Liver (tissue), 8 donors: ENCODE measurements at regions not wholly inside any gene's neighbourhood (a gene's known extent, or its start where the extent isn't known, plus 50 kb on each side); places are given as distances from the start of the nearest gene placed in this dataset.

Source experiments
- DNase-seq: peaks from one replicate; pipeline ENCODE4 v3.0.0-alpha.2; 2017; ENCODE audit warnings: low spot score
- H3K27ac ChIP-seq, 2 donors: one replicate each; pipeline ENCODE4 v1.7.0; 2013; ENCODE audit warnings: inconsistent platforms in 2 of 2, low read length in 2 of 2, control low read depth in 1 of 2, low read depth in 1 of 2, mild to moderate bottlenecking in 1 of 2
- H3K27me3 ChIP-seq, 4 donors: one replicate each; pipeline versions ENCODE4 v1.6.1 to v1.7.0; 2013; ENCODE audit warnings: low read length in 3 of 4, inconsistent platforms in 1 of 4, mild to moderate bottlenecking in 1 of 4, moderate library complexity in 1 of 4; ENCODE audit not compliant: control insufficient read depth in 4 of 4, insufficient read depth in 4 of 4
- H3K36me3 ChIP-seq, 4 donors: one replicate each; pipeline versions ENCODE4 v1.6.1 to v1.7.0; 2013; ENCODE audit warnings: low read length in 3 of 4, mild to moderate bottlenecking in 3 of 4, low read depth in 1 of 4, moderate library complexity in 1 of 4; ENCODE audit not compliant: control insufficient read depth in 4 of 4, insufficient read depth in 3 of 4
- H3K4me1 ChIP-seq, 4 donors: one replicate each; pipeline versions ENCODE4 v1.6.1 to v1.7.0; 2013; ENCODE audit warnings: low read length in 3 of 4, mild to moderate bottlenecking in 3 of 4, moderate library complexity in 1 of 4; ENCODE audit not compliant: control insufficient read depth in 4 of 4, insufficient read depth in 4 of 4
- H3K4me3 ChIP-seq, 3 donors: one replicate each; pipeline versions ENCODE4 v1.6.1 to v1.7.0; 2013; ENCODE audit warnings: low read length in 3 of 3, control low read depth in 1 of 3, low read depth in 1 of 3, mild to moderate bottlenecking in 1 of 3
- H3K9ac ChIP-seq, 2 donors: one replicate each; pipeline ENCODE4 v1.7.0; 2013; ENCODE audit warnings: low read length in 2 of 2, mild to moderate bottlenecking in 2 of 2, moderate library complexity in 2 of 2, control low read depth in 1 of 2, low read depth in 1 of 2
- H3K9me3 ChIP-seq, 4 donors: one replicate each; pipeline versions ENCODE4 v1.6.1 to v1.7.0; 2013; ENCODE audit warnings: low read length in 3 of 4; ENCODE audit not compliant: control insufficient read depth in 4 of 4
- ATF3 ChIP-seq: IDR thresholded peaks from 2 replicates; pipeline ENCODE4 v1.6.1; 2016; ENCODE audit warnings: antibody characterized with exemption
- EGR1 ChIP-seq, 2 donors: IDR thresholded peaks; 2 replicates each; pipeline ENCODE4 v1.6.1; 2016 to 2018; ENCODE audit warnings: antibody characterized with exemption in 2 of 2, low read depth in 2 of 2
- FOXA1 ChIP-seq: IDR thresholded peaks from 2 replicates; pipeline ENCODE4 v1.6.1; 2016; ENCODE audit warnings: antibody characterized with exemption
- FOXA2 ChIP-seq: IDR thresholded peaks from 2 replicates; pipeline ENCODE4 v1.6.1; 2016; ENCODE audit warnings: antibody characterized with exemption
- HNF4A ChIP-seq, 2 donors: conservative IDR thresholded peaks; 2 replicates each; pipeline ENCODE4 v1.6.1; 2016; ENCODE audit warnings: antibody characterized with exemption in 2 of 2, mild to moderate bottlenecking in 2 of 2
- HNF4G ChIP-seq: IDR thresholded peaks from 2 replicates; pipeline ENCODE4 v1.6.1; 2016; ENCODE audit warnings: antibody characterized with exemption
- JUND ChIP-seq, 2 donors: IDR thresholded peaks; 2 replicates each; pipeline ENCODE4 v1.6.1; 2016; ENCODE audit warnings: antibody characterized with exemption in 2 of 2
- NR2F2 ChIP-seq: IDR thresholded peaks from 2 replicates; pipeline ENCODE4 v1.6.1; 2016; ENCODE audit warnings: antibody characterized with exemption
- RAD21 ChIP-seq, 2 donors: IDR thresholded peaks; 2 replicates each; pipeline ENCODE4 v1.6.1; 2016; ENCODE audit warnings: antibody characterized with exemption in 2 of 2, mild to moderate bottlenecking in 2 of 2
- REST ChIP-seq: IDR thresholded peaks from 2 replicates; pipeline ENCODE4 v1.6.1; 2016; ENCODE audit warnings: antibody characterized with exemption, mild to moderate bottlenecking
- RXRA ChIP-seq, 2 donors: IDR thresholded peaks; 2 replicates each; pipeline ENCODE4 v1.6.1; 2017 to 2018; ENCODE audit warnings: antibody characterized with exemption in 2 of 2, mild to moderate bottlenecking in 1 of 2
- SP1 ChIP-seq: IDR thresholded peaks from 2 replicates; pipeline ENCODE4 v1.6.1; 2018; ENCODE audit warnings: antibody characterized with exemption, mild to moderate bottlenecking
- TAF1 ChIP-seq: conservative IDR thresholded peaks from 2 replicates; pipeline ENCODE4 v1.6.1; 2016; ENCODE audit warnings: antibody characterized with exemption, mild to moderate bottlenecking
- YY1 ChIP-seq: IDR thresholded peaks from 2 replicates; pipeline ENCODE4 v1.6.1; 2016; ENCODE audit warnings: antibody characterized with exemption, mild to moderate bottlenecking
- WGBS: extraction: QIAGEN DNeasy Blood & Tissue Kit; methylation state at CpG from one replicate; pipeline ENCODE4 v1.1.7; 2013; 5-methylcytosine and 5-hydroxymethylcytosine counted together
- TF ChIP-seq, protein P1 (sequence below): IDR thresholded peaks from 2 replicates; pipeline ENCODE4 v1.6.1; 2016; ENCODE audit warnings: antibody characterized with exemption
- TF ChIP-seq, protein P2 (sequence below): fragments of 150-350 bp; IDR thresholded peaks from 2 replicates; pipeline ENCODE4 v1.5.1; 2017; ENCODE audit warnings: improper control_type of control experiment, low read depth, low read length; ENCODE audit not compliant: missing input control
- donor health status: healthy.
- donor health status: healthy.
- donor health status: healthy.
- donor health status: healthy.
- donor health status: healthy.

DNA sequence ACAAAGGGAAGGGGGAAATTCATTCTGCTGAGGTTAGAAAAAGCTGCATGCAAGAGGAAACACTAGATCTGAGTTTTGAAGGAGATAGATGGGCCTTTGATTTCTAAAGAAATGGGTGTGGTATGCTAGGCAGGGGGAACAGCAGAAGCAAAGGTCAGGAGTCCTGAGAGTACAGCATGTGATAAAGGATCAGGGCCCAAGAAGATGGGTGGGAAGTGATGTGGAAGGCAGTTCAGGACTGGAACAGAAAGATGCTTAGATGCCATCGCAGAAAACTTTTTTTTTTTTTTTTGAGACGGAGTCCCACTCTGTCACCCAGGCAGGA lies 126.2 kb downstream of the ALDH8A1 start:
- Histone ChIP-seq H3K27me3 (no peaks in the 10 kb centered on the region), H3K36me3 (no peaks in the 10 kb centered on the region), H3K9me3 (no peaks in the 10 kb centered on the region), H3K9ac (no peak overlapping the region), H3K27ac (no peak overlapping the region), H3K4me1 (peaks cover 0 to 15% (median 7%) of the 10 kb centered on the region in 4 donors), H3K4me3 (no peak overlapping the region)
- TF ChIP-seq JUND (IDR thresholded peaks at IDR 0.05) (no peak), EGR1 (IDR thresholded peaks at IDR 0.05; ENCODE audit: low read depth in 2 of 2) (no peak), ATF3 (no peak), HNF4G (no peak), RXRA (IDR thresholded peaks at IDR 0.05) (no peak), FOXA1 (no peak), NR2F2 (no peak), TAF1 (no peak), REST (no peak), YY1 (no peak)
- TF ChIP-seq, protein P1, sequence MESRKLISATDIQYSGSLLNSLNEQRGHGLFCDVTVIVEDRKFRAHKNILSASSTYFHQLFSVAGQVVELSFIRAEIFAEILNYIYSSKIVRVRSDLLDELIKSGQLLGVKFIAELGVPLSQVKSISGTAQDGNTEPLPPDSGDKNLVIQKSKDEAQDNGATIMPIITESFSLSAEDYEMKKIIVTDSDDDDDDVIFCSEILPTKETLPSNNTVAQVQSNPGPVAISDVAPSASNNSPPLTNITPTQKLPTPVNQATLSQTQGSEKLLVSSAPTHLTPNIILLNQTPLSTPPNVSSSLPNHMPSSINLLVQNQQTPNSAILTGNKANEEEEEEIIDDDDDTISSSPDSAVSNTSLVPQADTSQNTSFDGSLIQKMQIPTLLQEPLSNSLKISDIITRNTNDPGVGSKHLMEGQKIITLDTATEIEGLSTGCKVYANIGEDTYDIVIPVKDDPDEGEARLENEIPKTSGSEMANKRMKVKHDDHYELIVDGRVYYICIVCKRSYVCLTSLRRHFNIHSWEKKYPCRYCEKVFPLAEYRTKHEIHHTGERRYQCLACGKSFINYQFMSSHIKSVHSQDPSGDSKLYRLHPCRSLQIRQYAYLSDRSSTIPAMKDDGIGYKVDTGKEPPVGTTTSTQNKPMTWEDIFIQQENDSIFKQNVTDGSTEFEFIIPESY = no peak
- 95% methylated on average over 2 of the region's 2 CpGs for WGBS
- no peak for DNase-seq

DNA sequence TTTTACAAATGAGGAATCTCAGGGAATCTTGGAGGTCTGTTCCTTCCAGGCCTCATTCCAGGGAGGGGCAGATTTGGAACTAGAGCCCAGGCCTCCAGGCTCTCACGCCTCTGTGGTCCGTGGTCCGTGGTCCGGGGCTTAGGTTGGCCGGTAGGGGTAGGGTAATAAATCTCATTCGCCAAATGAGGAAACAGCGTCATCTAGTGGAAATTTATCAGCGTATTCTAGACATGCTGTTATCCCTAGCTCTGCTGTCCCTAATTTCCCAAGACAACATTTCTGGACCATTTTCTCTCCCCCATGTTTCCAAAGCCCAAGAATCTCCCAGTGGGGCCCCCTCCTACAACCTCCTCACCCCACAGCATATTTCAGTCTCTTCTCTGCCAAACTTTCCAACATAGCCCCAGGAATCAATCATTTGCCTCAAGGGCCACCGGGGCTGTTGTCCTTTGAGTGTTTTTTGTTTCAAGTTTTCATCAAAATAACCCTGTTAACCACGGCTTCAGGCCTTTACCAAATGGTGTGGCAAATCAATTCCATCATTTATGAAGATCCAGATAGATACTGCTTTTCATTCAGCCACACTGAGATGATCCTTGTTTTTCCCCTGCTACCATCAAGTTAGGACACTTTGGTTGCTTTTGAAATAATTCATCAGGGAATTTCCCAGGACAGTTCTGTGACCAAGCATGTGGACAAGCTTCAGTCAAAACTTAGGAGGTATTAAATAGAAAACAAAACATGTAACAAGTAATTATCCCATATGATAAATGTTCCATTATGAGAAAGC lies 126.8 kb downstream of the ALDH8A1 start:
- TF ChIP-seq ATF3 = no peak
- TF ChIP-seq HNF4A (conservative IDR thresholded peaks at IDR 0.05) = peak in 1 of 2 donors; percentile 52
- TF ChIP-seq REST = peak; percentile 15
- no peak for TF ChIP-seq YY1
- TF ChIP-seq, protein P2, sequence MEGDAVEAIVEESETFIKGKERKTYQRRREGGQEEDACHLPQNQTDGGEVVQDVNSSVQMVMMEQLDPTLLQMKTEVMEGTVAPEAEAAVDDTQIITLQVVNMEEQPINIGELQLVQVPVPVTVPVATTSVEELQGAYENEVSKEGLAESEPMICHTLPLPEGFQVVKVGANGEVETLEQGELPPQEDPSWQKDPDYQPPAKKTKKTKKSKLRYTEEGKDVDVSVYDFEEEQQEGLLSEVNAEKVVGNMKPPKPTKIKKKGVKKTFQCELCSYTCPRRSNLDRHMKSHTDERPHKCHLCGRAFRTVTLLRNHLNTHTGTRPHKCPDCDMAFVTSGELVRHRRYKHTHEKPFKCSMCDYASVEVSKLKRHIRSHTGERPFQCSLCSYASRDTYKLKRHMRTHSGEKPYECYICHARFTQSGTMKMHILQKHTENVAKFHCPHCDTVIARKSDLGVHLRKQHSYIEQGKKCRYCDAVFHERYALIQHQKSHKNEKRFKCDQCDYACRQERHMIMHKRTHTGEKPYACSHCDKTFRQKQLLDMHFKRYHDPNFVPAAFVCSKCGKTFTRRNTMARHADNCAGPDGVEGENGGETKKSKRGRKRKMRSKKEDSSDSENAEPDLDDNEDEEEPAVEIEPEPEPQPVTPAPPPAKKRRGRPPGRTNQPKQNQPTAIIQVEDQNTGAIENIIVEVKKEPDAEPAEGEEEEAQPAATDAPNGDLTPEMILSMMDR = peak; percentile 99
- TF ChIP-seq RAD21 (IDR thresholded peaks at IDR 0.05) = peak; percentile 95 to 98
- TF ChIP-seq SP1 = no peak
- TF ChIP-seq RXRA (IDR thresholded peaks at IDR 0.05) = peak in 1 of 2 donors; percentile 20
- no peak for TF ChIP-seq JUND (IDR thresholded peaks at IDR 0.05)
- TF ChIP-seq FOXA2 = no peak
- no peak for TF ChIP-seq FOXA1
- no peak for TF ChIP-seq HNF4G
- Histone ChIP-seq H3K4me3 (no peak overlapping the region), H3K4me1 (peaks cover 0 to 15% (median 7%) of the 10 kb centered on the region in 4 donors), H3K9me3 (no peaks in the 10 kb centered on the region), H3K27me3 (no peaks in the 10 kb centered on the region), H3K36me3 (no peaks in the 10 kb centered on the region), H3K27ac (peak overlapping the region in 1 of 2 donors; percentile 9), H3K9ac (peak overlapping the region in 1 of 2 donors; percentile 18)
- DNase-seq = peak; percentile 40
- WGBS = 10% methylated on average over 10 of the region's 10 CpGs
